ENCODE measurements at regions not wholly inside any gene's neighbourhood (a gene's known extent, or its start where the extent isn't known, plus 50 kb on each side); places are given as distances from the start of the nearest gene placed in this dataset.

DNA sequence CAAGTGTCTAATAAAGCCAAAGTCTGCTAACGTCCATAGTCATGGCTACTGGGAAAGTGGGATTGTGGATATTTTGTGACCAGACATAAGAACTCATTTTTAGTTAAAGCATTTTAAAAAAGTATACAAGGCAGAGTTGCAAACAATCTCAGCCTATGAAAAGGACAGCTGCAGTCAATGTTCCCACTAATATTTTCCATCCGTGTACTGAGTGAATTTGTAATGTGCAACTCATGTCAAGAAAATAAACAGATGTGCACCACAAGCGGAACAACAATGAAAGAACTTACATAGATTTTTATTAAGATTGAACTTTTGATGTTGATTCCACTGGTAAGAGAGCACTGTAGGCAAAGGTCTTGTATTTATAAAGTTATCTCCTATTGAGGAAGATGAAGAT lies 231.3 kb upstream of the SEMA6D start:
- H3K27ac Mint-ChIP-seq = no peak overlapping the region
- CTCF ChIA-PET = interaction anchor here (1.2 kb wide), 1 partner anchor 14 kb away, joined by 3 read pairs; no protein-coding TSS in a partner anchor
- POLR2A ChIA-PET = no interaction called here
- H3K4me3 Mint-ChIP-seq = no peak overlapping the region
- ATAC-seq (no peak), DNase-seq (ENCODE audit: low spot score) (no peak)
- no peaks in the 10 kb centered on the region for H3K36me3 Mint-ChIP-seq
- H3K4me1 Mint-ChIP-seq = peaks cover 17% of the 10 kb centered on the region
- H3K27me3 Mint-ChIP-seq (ENCODE audit: low read depth) = no peaks in the 10 kb centered on the region
- TF ChIP-seq ZNF121 (CRISPR knock-in tag; IDR thresholded peaks at IDR 0.05) (no peak), KAT7 (CRISPR knock-in tag; IDR thresholded peaks at IDR 0.05; ENCODE audit: borderline replicate concordance) (no peak), MYBL2 (CRISPR knock-in tag; IDR thresholded peaks at IDR 0.05) (no peak), SP1 (CRISPR knock-in tag; conservative IDR thresholded peaks at IDR 0.05) (no peak), RORB (CRISPR knock-in tag; IDR thresholded peaks at IDR 0.05) (no peak), MAX (CRISPR knock-in tag; IDR thresholded peaks at IDR 0.05) (no peak), OVOL2 (CRISPR knock-in tag; IDR thresholded peaks at IDR 0.05; ENCODE audit: borderline replicate concordance) (no peak), GRHL2 (CRISPR knock-in tag; IDR thresholded peaks at IDR 0.05; ENCODE audit: insufficient replicate concordance, severe bottlenecking) (no peak), CREB1 (CRISPR knock-in tag; IDR thresholded peaks at IDR 0.05) (no peak), SMAD4 (CRISPR knock-in tag; IDR thresholded peaks at IDR 0.05) (no peak), ELF4 (CRISPR knock-in tag; IDR thresholded peaks at IDR 0.05; ENCODE audit: low read depth) (no peak), FOXP4 (CRISPR knock-in tag; IDR thresholded peaks at IDR 0.05) (no peak), RELA (CRISPR knock-in tag; IDR thresholded peaks at IDR 0.05; ENCODE audit: borderline replicate concordance) (no peak), CREM (CRISPR knock-in tag; IDR thresholded peaks at IDR 0.05) (no peak), PRRX2 (CRISPR knock-in tag; IDR thresholded peaks at IDR 0.05) (no peak), GTF2I (CRISPR knock-in tag; conservative IDR thresholded peaks at IDR 0.05) (no peak)
- TF ChIP-seq, protein P1, sequence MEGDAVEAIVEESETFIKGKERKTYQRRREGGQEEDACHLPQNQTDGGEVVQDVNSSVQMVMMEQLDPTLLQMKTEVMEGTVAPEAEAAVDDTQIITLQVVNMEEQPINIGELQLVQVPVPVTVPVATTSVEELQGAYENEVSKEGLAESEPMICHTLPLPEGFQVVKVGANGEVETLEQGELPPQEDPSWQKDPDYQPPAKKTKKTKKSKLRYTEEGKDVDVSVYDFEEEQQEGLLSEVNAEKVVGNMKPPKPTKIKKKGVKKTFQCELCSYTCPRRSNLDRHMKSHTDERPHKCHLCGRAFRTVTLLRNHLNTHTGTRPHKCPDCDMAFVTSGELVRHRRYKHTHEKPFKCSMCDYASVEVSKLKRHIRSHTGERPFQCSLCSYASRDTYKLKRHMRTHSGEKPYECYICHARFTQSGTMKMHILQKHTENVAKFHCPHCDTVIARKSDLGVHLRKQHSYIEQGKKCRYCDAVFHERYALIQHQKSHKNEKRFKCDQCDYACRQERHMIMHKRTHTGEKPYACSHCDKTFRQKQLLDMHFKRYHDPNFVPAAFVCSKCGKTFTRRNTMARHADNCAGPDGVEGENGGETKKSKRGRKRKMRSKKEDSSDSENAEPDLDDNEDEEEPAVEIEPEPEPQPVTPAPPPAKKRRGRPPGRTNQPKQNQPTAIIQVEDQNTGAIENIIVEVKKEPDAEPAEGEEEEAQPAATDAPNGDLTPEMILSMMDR (IDR thresholded peaks at IDR 0.05) = no peak
- TF ChIP-seq, protein P2, sequence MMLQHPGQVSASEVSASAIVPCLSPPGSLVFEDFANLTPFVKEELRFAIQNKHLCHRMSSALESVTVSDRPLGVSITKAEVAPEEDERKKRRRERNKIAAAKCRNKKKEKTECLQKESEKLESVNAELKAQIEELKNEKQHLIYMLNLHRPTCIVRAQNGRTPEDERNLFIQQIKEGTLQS (CRISPR knock-in tag; conservative IDR thresholded peaks at IDR 0.05) = no peak
- H3K9me3 Mint-ChIP-seq = no peaks in the 10 kb centered on the region

GRCh38 chr15:47492195-47492594 lies 225.1 kb upstream of the SEMA6D start:
- ChIA-PET CTCF (interaction anchor here (1.0 kb wide), 1 partner anchor 59 kb away, joined by 3 read pairs; no protein-coding TSS in a partner anchor), POLR2A (no interaction called here)
- Mint-ChIP-seq H3K27ac (no peak overlapping the region), H3K36me3 (no peaks in the 10 kb centered on the region), H3K4me3 (no peak overlapping the region), H3K4me1 (peaks cover 3% of the 10 kb centered on the region), H3K27me3 (ENCODE audit: low read depth) (no peaks in the 10 kb centered on the region), H3K9me3 (no peaks in the 10 kb centered on the region)
- ATAC-seq (no peak), DNase-seq (ENCODE audit: low spot score) (no peak)
- TF ChIP-seq TEAD1 (CRISPR knock-in tag; IDR thresholded peaks at IDR 0.05) = no peak

- Mint-ChIP-seq H3K36me3 (no peaks in the 10 kb centered on the region), H3K27ac (no peak overlapping the region), H3K9me3 (no peaks in the 10 kb centered on the region), H3K4me3 (no peak overlapping the region), H3K27me3 (ENCODE audit: low read depth) (no peaks in the 10 kb centered on the region), H3K4me1 (peaks cover 3% of the 10 kb centered on the region)
- no peak for ATAC-seq
- CTCF ChIA-PET = interaction anchor here (0.9 to 1.0 kb wide), 2 partner anchors 57 to 298 kb away, joined by 3 to 5 read pairs; no protein-coding TSS in a partner anchor
- POLR2A ChIA-PET = no interaction called here
- no peak for DNase-seq (ENCODE audit: low spot score)
- TF ChIP-seq ZNF138 (CRISPR knock-in tag; conservative IDR thresholded peaks at IDR 0.05) (no peak), ATF1 (CRISPR knock-in tag; IDR thresholded peaks at IDR 0.05) (no peak), ZNF281 (CRISPR knock-in tag; IDR thresholded peaks at IDR 0.05) (no peak), EMX1 (CRISPR knock-in tag; IDR thresholded peaks at IDR 0.05) (no peak), ZNF416 (CRISPR knock-in tag; IDR thresholded peaks at IDR 0.05) (no peak)
- TF ChIP-seq, protein P3, sequence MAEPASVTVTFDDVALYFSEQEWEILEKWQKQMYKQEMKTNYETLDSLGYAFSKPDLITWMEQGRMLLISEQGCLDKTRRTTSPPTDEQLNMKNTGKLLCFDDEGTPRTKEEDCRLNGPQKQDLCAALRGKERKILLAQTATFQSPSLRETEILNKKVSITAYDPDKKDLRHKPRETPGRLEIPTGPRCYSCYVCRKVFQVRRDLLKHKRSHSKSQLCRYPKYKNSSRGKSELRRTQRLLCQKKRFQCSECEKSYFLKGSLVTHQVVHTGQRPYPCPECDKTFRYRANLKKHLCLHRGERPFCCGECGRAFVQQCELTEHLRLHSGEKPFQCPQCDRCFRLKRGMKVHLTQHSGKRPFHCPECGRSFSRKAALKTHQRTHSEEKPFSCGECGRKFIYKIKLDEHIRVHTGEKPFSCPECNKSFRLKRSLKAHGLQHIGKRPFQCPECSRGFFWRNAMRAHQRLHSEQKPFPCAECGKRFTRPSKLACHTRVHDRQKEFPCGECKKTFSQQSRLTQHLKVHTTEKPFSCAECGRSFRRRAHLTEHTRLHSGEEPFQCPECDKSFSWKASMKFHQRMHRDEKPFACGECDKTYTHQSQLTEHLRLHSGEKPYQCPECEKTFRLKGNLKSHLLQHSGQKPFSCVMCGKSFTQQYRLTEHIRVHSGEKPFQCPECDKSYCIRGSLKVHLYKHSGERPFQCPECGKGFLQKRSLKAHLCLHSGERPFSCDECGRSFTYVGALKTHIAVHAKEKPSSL (CRISPR knock-in tag; conservative IDR thresholded peaks at IDR 0.05) = no peak
These were observed 223.7 kb upstream of the SEMA6D start for GRCh38 chr15:47493357-47494247.

All from WTC11 (cell line).